Activated CD4-positive, CD25-positive, alpha-beta regulatory T cell treated with anti-CD3 and anti-CD28 coated beads, Interleukin-2, amount 50 U/mL, for 16 hours (primary cell): ENCODE measurements at regions not wholly inside any gene's neighbourhood (a gene's known extent, or its start where the extent isn't known, plus 50 kb on each side); places are given as distances from the start of the nearest gene placed in this dataset.

Source experiments
- DNase-seq: peaks from one replicate; pipeline ENCODE4 v3.0.0-alpha.2; 2020; ENCODE audit warnings: low read depth, low spot score

GRCh38 chr2:213202011-213202410 is 50.6 kb upstream of the IKZF2 start:
- no peak for DNase-seq

- DNase-seq: no peak
Observed at GRCh38 chr2:213205944-213206343, 54.5 kb upstream of the IKZF2 start.

- no peak for DNase-seq
Observed at GRCh38 chr2:213213186-213213585, 61.8 kb upstream of the IKZF2 start.

- DNase-seq: no peak
Observed at GRCh38 chr2:213214209-213214608, 62.8 kb upstream of the IKZF2 start.

- no peak for DNase-seq
Observed at GRCh38 chr2:213216461-213216860, 65.0 kb upstream of the IKZF2 start.

- no peak for DNase-seq
Observed at GRCh38 chr2:213219816-213220215, 64.4 kb upstream of the SPAG16 start.

GRCh38 chr2:213220967-213221603 is 63.2 kb upstream of the SPAG16 start:
- DNase-seq: no peak

- no peak for DNase-seq
Observed at GRCh38 chr2:213221957-213222356, 62.3 kb upstream of the SPAG16 start.

GRCh38 chr2:213224366-213224765 is 59.9 kb upstream of the SPAG16 start:
- DNase-seq: no peak

- DNase-seq: no peak
Observed at GRCh38 chr2:213225866-213226265, 58.4 kb upstream of the SPAG16 start.

- DNase-seq: no peak
Observed at GRCh38 chr2:213227458-213227857, 56.8 kb upstream of the SPAG16 start.

GRCh38 chr2:213228638-213229037 is 55.6 kb upstream of the SPAG16 start:
- DNase-seq: no peak

GRCh38 chr2:213229814-213230213 is 54.5 kb upstream of the SPAG16 start:
- peak; percentile 7 for DNase-seq

GRCh38 chr2:213231966-213232365 is 52.3 kb upstream of the SPAG16 start:
- no peak for DNase-seq

GRCh38 chr2:213232649-213233437 is 51.4 kb upstream of the SPAG16 start:
- peak; percentile 33 for DNase-seq

GRCh38 chr2:213233438-213234330 is 50.6 kb upstream of the SPAG16 start:
- DNase-seq: no peak
